HepG2 (cell line): ENCODE measurements at regions not wholly inside any gene's neighbourhood (a gene's known extent, or its start where the extent isn't known, plus 50 kb on each side); places are given as distances from the start of the nearest gene placed in this dataset.

Experiments
- ATAC-seq: fragments of 200-7000 bp; cut with Tn5 transposase; 3 replicates; pipeline ENCODE4 v1.9.1; 2020; ENCODE audit warnings: mild to moderate bottlenecking, moderate library complexity
- BruUV-seq: library from RNA; stranded (reverse); fragments of 400-500 nt; replicated peaks from 2 replicates; lab custom pipeline; 2021; lab: Mats Ljungman, UMichigan
- CTCF ChIA-PET: fragments of 300-600 bp; formaldehyde crosslinking; extraction: SDS; loops from one replicate; lab custom pipeline; 2021; ENCODE audit warnings: low total read pairs, inconsistent platforms, low intra/inter-chr PET ratio; lab: Yijun Ruan, JAX
- POLR2A ChIA-PET: fragments of 350-600 bp; sonication (Branson Sonifier 250); formaldehyde crosslinking; loops from one replicate; lab custom pipeline; 2020; ENCODE audit warnings: antibody characterized with exemption, inconsistent platforms; lab: Yijun Ruan, JAX
- DNase-seq: peaks from one replicate; pipeline ENCODE4 v3.0.0-alpha.2; 2015; ENCODE audit warnings: low spot score
- FAIRE-seq: peaks from 3 replicates; lab custom pipeline; 2011; peaks lifted over from hg19 to GRCh38; lab: Jason Lieb, UNC
- H2AFZ ChIP-seq: one replicate; pipeline ENCODE4 v1.6.1; 2011; ENCODE audit warnings: low read length, inconsistent platforms
- H3K27ac ChIP-seq: fragments of 300-600 bp; 3 replicates; pipeline ENCODE4 v1.8.0; 2011; ENCODE audit warnings: mixed run types, mild to moderate bottlenecking, mixed read lengths, low read length, inconsistent platforms; ENCODE audit not compliant: insufficient read depth; ENCODE audit errors: extremely low read length
- H3K27me3 ChIP-seq, 2 experiments: fragments of 200-600 bp in 1 of 2; 2 replicates in 1 of 2; 3 replicates in 1 of 2; pipeline versions ENCODE4 v1.6.0 to v1.8.0; 2011; ENCODE audit warnings: low read length in 2 of 2, mild to moderate bottlenecking in 2 of 2, moderate library complexity in 2 of 2, inconsistent platforms in 1 of 2; ENCODE audit not compliant: insufficient read depth in 2 of 2, control insufficient read depth in 1 of 2
- H3K36me3 ChIP-seq, 2 experiments: fragments of 200-600 bp in 1 of 2; replicated peaks in 1 of 2; 2 replicates in 1 of 2; 3 replicates in 1 of 2; pipeline versions ENCODE4 v1.5.1 to v1.8.0; 2011; ENCODE audit warnings: low read length in 2 of 2, inconsistent platforms in 1 of 2; ENCODE audit not compliant: insufficient read depth in 2 of 2, control insufficient read depth in 1 of 2
- H3K4me1 ChIP-seq: 2 replicates; pipeline ENCODE4 v1.5.1; 2012; ENCODE audit warnings: low read length, inconsistent platforms; ENCODE audit not compliant: insufficient read depth
- H3K4me2 ChIP-seq: 2 replicates; pipeline ENCODE4 v1.6.0; 2011; ENCODE audit warnings: low read depth, low read length, inconsistent platforms
- H3K4me3 ChIP-seq, 3 experiments: fragments of 200-600 bp in 1 of 3; sonication (generic), shearing (Covaris generic) in 1 of 3; replicated peaks in 1 of 3; 2 replicates each; pipeline ENCODE4 v1.5.1; 2011 to 2016; ENCODE audit warnings: low read length in 3 of 3, inconsistent platforms in 2 of 3, low read depth in 2 of 3, mild to moderate bottlenecking in 2 of 3, control low read depth in 1 of 3, mixed read lengths in 1 of 3; ENCODE audit not compliant: insufficient read depth in 1 of 3
- H3K79me2 ChIP-seq: one replicate; pipeline ENCODE4 v1.6.1; 2011; ENCODE audit warnings: low read length, inconsistent platforms; ENCODE audit not compliant: insufficient read depth
- H3K9ac ChIP-seq: 2 replicates; pipeline ENCODE4 v1.6.0; 2011; ENCODE audit warnings: mild to moderate bottlenecking, low read depth, low read length, inconsistent platforms; ENCODE audit not compliant: insufficient read depth
- H3K9me3 ChIP-seq: 2 replicates; pipeline ENCODE4 v1.5.1; 2012; ENCODE audit warnings: mild to moderate bottlenecking, low read length
- H4K20me1 ChIP-seq: 2 replicates; pipeline ENCODE4 v1.6.0; 2011; ENCODE audit warnings: inconsistent platforms, mild to moderate bottlenecking, low read length, moderate library complexity; ENCODE audit not compliant: insufficient read depth
- CREM ChIP-seq, 2 experiments: sonication (generic) in 1 of 2; formaldehyde crosslinking in 1 of 2; IDR thresholded peaks; 2 replicates each; pipeline versions ENCODE4 v1.4.0 to v1.6.1; 2016 to 2020; ENCODE audit warnings: antibody characterized with exemption in 1 of 2, mild to moderate bottlenecking in 1 of 2, missing genetic modification reagents in 1 of 2
- FLYWCH1 ChIP-seq: sonication (generic); formaldehyde crosslinking; IDR thresholded peaks from 2 replicates; pipeline ENCODE4 v1.8.1; 2023; ENCODE audit warnings: mild to moderate bottlenecking, missing genetic modification reagents
- FOXA1 ChIP-seq, 2 experiments: fragments of 450-650 bp in 1 of 2; sonication (generic) in 1 of 2; formaldehyde crosslinking in 1 of 2; IDR thresholded peaks; 2 replicates each; pipeline versions ENCODE4 v1.4.0 to v1.6.1; 2016 to 2020; ENCODE audit warnings: missing genetic modification reagents in 1 of 2
- FOXC1 ChIP-seq: sonication (generic); formaldehyde crosslinking; IDR thresholded peaks from 2 replicates; pipeline ENCODE4 v1.8.0; 2022; ENCODE audit warnings: mild to moderate bottlenecking, missing genetic modification reagents, borderline replicate concordance
- JUN ChIP-seq: sonication (generic); formaldehyde crosslinking; IDR thresholded peaks from 2 replicates; pipeline ENCODE4 v1.4.0; 2020; ENCODE audit warnings: mild to moderate bottlenecking, missing genetic modification reagents
- MED1 ChIP-seq: sonication (generic); formaldehyde crosslinking; IDR thresholded peaks from 2 replicates; pipeline ENCODE4 v1.4.0; 2020; ENCODE audit warnings: missing genetic modification reagents
- MIXL1 ChIP-seq: IDR thresholded peaks from 2 replicates; pipeline ENCODE4 v1.6.1; 2016
- PCBP2 ChIP-seq: fragments of 200-400 bp; formaldehyde crosslinking; optimal IDR thresholded peaks from 2 replicates; pipeline ENCODE3; 2018; ENCODE audit warnings: low read length, low read depth; ENCODE audit not compliant: poor library complexity, severe bottlenecking
- SOX5 ChIP-seq: IDR thresholded peaks from 2 replicates; pipeline ENCODE4 v1.6.1; 2016; ENCODE audit warnings: borderline replicate concordance
- ZNF501 ChIP-seq: sonication (generic); formaldehyde crosslinking; IDR thresholded peaks from 2 replicates; pipeline ENCODE4 v1.5.1; 2020; ENCODE audit warnings: mild to moderate bottlenecking, moderate library complexity, missing genetic modification reagents
- ZNF598 ChIP-seq: sonication (generic); formaldehyde crosslinking; IDR thresholded peaks from 2 replicates; pipeline ENCODE4 v1.5.1; 2020; ENCODE audit warnings: mild to moderate bottlenecking, missing genetic modification reagents, borderline replicate concordance
- ZNF614 ChIP-seq: IDR thresholded peaks from 2 replicates; pipeline ENCODE4 v1.6.1; 2018; ENCODE audit warnings: missing biosample characterization, missing genetic modification reagents, inconsistent platforms, borderline replicate concordance
- ZSCAN21 ChIP-seq: sonication (generic); formaldehyde crosslinking; IDR thresholded peaks from 2 replicates; pipeline ENCODE4 v1.8.0; 2022; ENCODE audit warnings: mild to moderate bottlenecking, missing genetic modification reagents, moderate library complexity, borderline replicate concordance
- WGBS: methylation state at CpG from one replicate; pipeline ENCODE4 v1.1.6; 2017; ENCODE audit warnings: low lambda C conversion rate; 5-methylcytosine and 5-hydroxymethylcytosine counted together
- in situ Hi-C: cut with HindIII; loops from 2 replicates; pipeline ENCODE4 v1.10.0; 2017; ENCODE audit warnings: low pct_unique_long_range_greater_than_20kb; ENCODE audit not compliant: extremely low pct_ligation_motif_present
- intact Hi-C: fragments of 100-400 bp; cut with micrococcal nuclease; formaldehyde crosslinking; loops from one replicate; pipeline ENCODE4 v1.10.0; 2022; ENCODE audit not compliant: unreplicated experiment

- H3K9me3 ChIP-seq = no peaks in the 10 kb centered on the region
- H3K4me3 ChIP-seq = no peak overlapping the region
- in situ Hi-C loops = no loop called here
- H3K27me3 ChIP-seq = peaks cover 0 to 9% of the 10 kb centered on the region in 2 experiments; a peak in 1 of 5 replicates
- no peak overlapping the region for H2AFZ ChIP-seq
- no peak for ATAC-seq
- no peaks in the 10 kb centered on the region for H3K79me2 ChIP-seq
- DNase-seq = no peak
- FAIRE-seq = no peak
- no peaks in the 10 kb centered on the region for H4K20me1 ChIP-seq
- no peak overlapping the region for H3K27ac ChIP-seq
- ChIA-PET CTCF (no interaction called here), POLR2A (no interaction called here)
- H3K4me2 ChIP-seq = no peak overlapping the region
- WGBS = 2% methylated on average over 5 of the region's 5 CpGs
- BruUV-seq = no TSS peak
- no peak overlapping the region for H3K9ac ChIP-seq
- H3K36me3 ChIP-seq = no peaks in the 10 kb centered on the region
- H3K4me1 ChIP-seq = no peaks in the 10 kb centered on the region
- TF ChIP-seq FOXA1 (IDR thresholded peaks at IDR 0.05) (no peak), FOXA1 (CRISPR knock-in tag; IDR thresholded peaks at IDR 0.05) (no peak), ZNF598 (CRISPR knock-in tag) (no peak), MIXL1 (CRISPR knock-in tag) (no peak), FOXC1 (CRISPR knock-in tag) (no peak), CREM (IDR thresholded peaks at IDR 0.05) (no peak), CREM (CRISPR knock-in tag; IDR thresholded peaks at IDR 0.05) (no peak), ZNF614 (no peak), MED1 (no peak), ZSCAN21 (CRISPR knock-in tag) (no peak), SOX5 (CRISPR knock-in tag) (no peak), JUN (CRISPR knock-in tag) (no peak), PCBP2 (no peak), FLYWCH1 (no peak), ZNF501 (CRISPR knock-in tag) (no peak)
- intact Hi-C loops = no loop called here
Observed at GRCh38 chr13:109998684-109999533, 212.5 kb upstream of the IRS2 start.
